ENCODE measurements at regions not wholly inside any gene's neighbourhood (a gene's known extent, or its start where the extent isn't known, plus 50 kb on each side); places are given as distances from the start of the nearest gene placed in this dataset.

GRCh38 chr21:45351526-45352275 lies 53.3 kb upstream of the COL18A1 start:
- Histone ChIP-seq H3F3A (ENCODE audit: insufficient read depth) (no peaks in the 10 kb centered on the region; the same call in 1 of the 2 replicates), H3K9me3 (ENCODE audit: low read depth) (no peaks in the 10 kb centered on the region), H3K27ac (no peak overlapping the region), H3K4me3 (no peak overlapping the region), H2AFZ (no peak overlapping the region), H3K4me1 (ENCODE audit: insufficient read depth) (0 out of 2 replicates have a peak, but pooled peaks cover 4% of the 10 kb centered on the region), H3K9ac (no peak overlapping the region), H3K79me2 (ENCODE audit: insufficient read depth) (no peaks in the 10 kb centered on the region), H4K20me1 (ENCODE audit: insufficient read depth) (no peaks in the 10 kb centered on the region), H3K4me2 (ENCODE audit: unreplicated experiment) (no peak overlapping the region), H3K9me2 (ENCODE audit: insufficient read depth) (no peaks in the 10 kb centered on the region), H3K27me3 (replicated peaks; ENCODE audit: insufficient read depth) (no peaks in the 10 kb centered on the region; the same call in 1 of the 2 replicates), H3K36me3 (ENCODE audit: low read depth) (no peaks in the 10 kb centered on the region)
- DNase-seq: no peak
- TF ChIP-seq EZH2 (IDR thresholded peaks at IDR 0.05; ENCODE audit: insufficient read depth, poor library complexity, severe bottlenecking) (no peak), EZH2phosphoT487 (IDR thresholded peaks at IDR 0.05; ENCODE audit: insufficient read depth, low read depth) (no peak)
- in situ Hi-C loops (cut with MboI): no loop called here
- 96% methylated on average over 12 of the region's 12 CpGs for WGBS, 2 experiments (ENCODE audit: low coverage in 1 of 2, low lambda C conversion rate in 2 of 2, missing lambda C conversion rate in 2 of 2)

GRCh38 chr21:45352621-45353139 lies 52.3 kb upstream of the COL18A1 start:
- TF ChIP-seq EZH2phosphoT487 (IDR thresholded peaks at IDR 0.05; ENCODE audit: insufficient read depth, low read depth) (no peak), EZH2 (IDR thresholded peaks at IDR 0.05; ENCODE audit: insufficient read depth, poor library complexity, severe bottlenecking) (no peak)
- H3K27ac ChIP-seq: no peak overlapping the region
- no peaks in the 10 kb centered on the region for H3K79me2 ChIP-seq (ENCODE audit: insufficient read depth)
- 89 to 93% methylated on average over 20 to 26 of the region's 26 CpGs for WGBS, 2 experiments (ENCODE audit: low coverage in 1 of 2, low lambda C conversion rate in 2 of 2, missing lambda C conversion rate in 2 of 2)
- H3K4me2 ChIP-seq (ENCODE audit: unreplicated experiment): no peak overlapping the region
- H3K9me2 ChIP-seq (ENCODE audit: insufficient read depth): no peaks in the 10 kb centered on the region
- H2AFZ ChIP-seq: no peak overlapping the region
- H3K27me3 ChIP-seq (replicated peaks; ENCODE audit: insufficient read depth): no peaks in the 10 kb centered on the region
- no peak overlapping the region for H3K4me3 ChIP-seq
- 0 out of 2 replicates have a peak, but pooled peaks cover 4% of the 10 kb centered on the region for H3K4me1 ChIP-seq (ENCODE audit: insufficient read depth)
- no peaks in the 10 kb centered on the region for H3K9me3 ChIP-seq (ENCODE audit: low read depth)
- no peak for DNase-seq
- no peak overlapping the region for H3K9ac ChIP-seq
- no peaks in the 10 kb centered on the region; the same call in 1 of the 2 replicates for H3F3A ChIP-seq (ENCODE audit: insufficient read depth)
- in situ Hi-C loops (cut with MboI): no loop called here
- H4K20me1 ChIP-seq (ENCODE audit: insufficient read depth): no peaks in the 10 kb centered on the region
- no peaks in the 10 kb centered on the region for H3K36me3 ChIP-seq (ENCODE audit: low read depth)

- H3K27me3 ChIP-seq (replicated peaks; ENCODE audit: insufficient read depth): no peaks in the 10 kb centered on the region
- H3K4me3 ChIP-seq: no peak overlapping the region
- H3F3A ChIP-seq (ENCODE audit: insufficient read depth): no peaks in the 10 kb centered on the region; the same call in 1 of the 2 replicates
- TF ChIP-seq EZH2phosphoT487 (IDR thresholded peaks at IDR 0.05; ENCODE audit: insufficient read depth, low read depth): no peak
- TF ChIP-seq EZH2 (IDR thresholded peaks at IDR 0.05; ENCODE audit: insufficient read depth, poor library complexity, severe bottlenecking): no peak
- peak; percentile 8 for DNase-seq
- H2AFZ ChIP-seq: no peak overlapping the region
- in situ Hi-C loops (cut with MboI): no loop called here
- no peaks in the 10 kb centered on the region for H4K20me1 ChIP-seq (ENCODE audit: insufficient read depth)
- no peak overlapping the region for H3K9ac ChIP-seq
- H3K27ac ChIP-seq: no peak overlapping the region
- no peaks in the 10 kb centered on the region for H3K36me3 ChIP-seq (ENCODE audit: low read depth)
- no peaks in the 10 kb centered on the region for H3K79me2 ChIP-seq (ENCODE audit: insufficient read depth)
- no peaks in the 10 kb centered on the region for H3K9me2 ChIP-seq (ENCODE audit: insufficient read depth)
- WGBS, 2 experiments (ENCODE audit: low coverage in 1 of 2, low lambda C conversion rate in 2 of 2, missing lambda C conversion rate in 2 of 2): 51 to 56% methylated on average over 3 of the region's 3 CpGs
- H3K9me3 ChIP-seq (ENCODE audit: low read depth): no peaks in the 10 kb centered on the region
- H3K4me1 ChIP-seq (ENCODE audit: insufficient read depth): 0 out of 2 replicates have a peak, but pooled peaks cover 4% of the 10 kb centered on the region
- no peak overlapping the region for H3K4me2 ChIP-seq (ENCODE audit: unreplicated experiment)
Measured at GRCh38 chr21:45353200-45353599, 51.8 kb upstream of the COL18A1 start.

DNA sequence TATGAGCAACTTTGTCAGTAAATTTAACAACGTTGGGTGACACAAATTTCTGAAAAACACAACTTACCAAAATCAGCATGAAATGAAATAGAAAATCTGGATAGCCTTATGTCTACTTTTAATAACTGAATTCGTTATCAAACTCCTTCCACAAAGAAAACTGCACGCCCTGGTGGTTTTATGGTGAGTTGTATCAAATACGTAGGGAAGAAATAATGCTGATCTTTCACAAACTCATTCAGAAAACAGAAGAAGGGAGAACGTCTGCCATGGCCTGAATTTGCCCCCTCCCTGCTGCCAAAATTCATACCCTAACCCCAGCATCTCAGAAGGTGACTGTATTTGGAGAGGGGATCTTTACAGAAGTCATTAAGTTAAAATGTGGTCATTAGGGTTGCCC lies 50.0 kb upstream of the COL18A1 start:
- H3K4me3 ChIP-seq: no peak overlapping the region
- H3K27me3 ChIP-seq (replicated peaks; ENCODE audit: insufficient read depth): no peaks in the 10 kb centered on the region
- H3K9me2 ChIP-seq (ENCODE audit: insufficient read depth): no peaks in the 10 kb centered on the region
- no peaks in the 10 kb centered on the region for H3K9me3 ChIP-seq (ENCODE audit: low read depth)
- 70 to 71% methylated on average over 5 of the region's 5 CpGs for WGBS, 2 experiments (ENCODE audit: low coverage in 1 of 2, low lambda C conversion rate in 2 of 2, missing lambda C conversion rate in 2 of 2)
- no peak overlapping the region for H2AFZ ChIP-seq
- no peaks in the 10 kb centered on the region for H3K79me2 ChIP-seq (ENCODE audit: insufficient read depth)
- in situ Hi-C loops (cut with MboI): no loop called here
- H3K9ac ChIP-seq: no peak overlapping the region
- no peak overlapping the region for H3K27ac ChIP-seq
- no peaks in the 10 kb centered on the region for H3K4me1 ChIP-seq (ENCODE audit: insufficient read depth)
- H3K4me2 ChIP-seq (ENCODE audit: unreplicated experiment): no peak overlapping the region
- no peaks in the 10 kb centered on the region for H3K36me3 ChIP-seq (ENCODE audit: low read depth)
- H4K20me1 ChIP-seq (ENCODE audit: insufficient read depth): no peaks in the 10 kb centered on the region
- H3F3A ChIP-seq (ENCODE audit: insufficient read depth): no peaks in the 10 kb centered on the region; the same call in 1 of the 2 replicates
- TF ChIP-seq EZH2 (IDR thresholded peaks at IDR 0.05; ENCODE audit: insufficient read depth, poor library complexity, severe bottlenecking): no peak
- TF ChIP-seq EZH2phosphoT487 (IDR thresholded peaks at IDR 0.05; ENCODE audit: insufficient read depth, low read depth): no peak
- no peak for DNase-seq

Measured in GM23248 (cell line).